Heart left ventricle (tissue), 13 donors: ENCODE measurements at regions not wholly inside any gene's neighbourhood (a gene's known extent, or its start where the extent isn't known, plus 50 kb on each side); places are given as distances from the start of the nearest gene placed in this dataset.

Experiments
- POLR2A ChIP-seq, 2 donors: fragments of 450-650 bp; IDR thresholded peaks; one replicate each; pipeline ENCODE4 v1.6.1; 2017; ENCODE audit warnings: antibody characterized with exemption in 2 of 2, mild to moderate bottlenecking in 2 of 2, moderate library complexity in 2 of 2
- TF ChIP-seq, protein P1 (sequence below), 12 donors: fragments of 200-600 bp; sonication (generic) in 4 of 12; IDR thresholded peaks; one replicate each; pipeline versions ENCODE4 v1.5.0 to v1.8.0; 2018 to 2022; ENCODE audit warnings: antibody characterized with exemption in 12 of 12, mild to moderate bottlenecking in 5 of 12
- donor health status: ischemic (EF 13 %, LVEDD 7.1; RV severe dilation, severe dysfunction).
- donor health status: DM: no; HTN: yes; CAD: no.
- donor health status: DM: no; HTN: no; CAD: no.
- donor health status: ischemic (EF 25% LVEDD 6.9; RV normal size, moderate dysfunction).
- donor health status: ischemic (EF 25% LVEDD 5.7; RV mildly dilated, moderate dysfunction).
- donor health status: ischemic (EF 35%, LVEDD 5.7; RV mildly dilated, moderate dysfunction).
- donor health status: nonischemic (EF 11% LVEDD 7.7; RV severe dilation, severe dysfunction).
- donor health status: DM: yes; HTN: yes; CAD: no.
- donor health status: PGD.
- donor health status: ischemic (EF 29% LVEDD 5.4; RV normal size, mild dysfunction).
- donor health status: nonischemic (EF 23%, LVEDD 6.1; RV moderate dilation, normal function).

DNA sequence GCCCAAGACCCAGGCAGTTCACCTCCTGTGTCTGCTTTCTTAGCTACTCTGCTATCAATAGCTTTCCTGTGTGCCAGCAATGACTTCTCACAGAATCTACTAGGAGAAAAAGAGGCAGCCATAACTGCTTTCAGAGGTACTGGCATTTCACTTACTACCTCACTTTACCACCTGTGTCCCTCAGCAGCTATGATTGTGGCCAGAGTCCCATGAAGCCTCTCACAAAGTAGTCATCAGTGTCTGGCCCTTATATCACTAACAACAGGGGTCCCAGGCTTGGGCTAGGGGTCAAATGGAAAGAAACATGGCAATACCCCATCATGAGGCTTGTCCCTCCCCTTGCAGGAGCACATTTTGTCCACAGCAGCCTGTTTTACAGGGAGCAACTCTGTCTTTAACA, 62.7 kb upstream of the EPS8L3 start:
- TF ChIP-seq, protein P1, sequence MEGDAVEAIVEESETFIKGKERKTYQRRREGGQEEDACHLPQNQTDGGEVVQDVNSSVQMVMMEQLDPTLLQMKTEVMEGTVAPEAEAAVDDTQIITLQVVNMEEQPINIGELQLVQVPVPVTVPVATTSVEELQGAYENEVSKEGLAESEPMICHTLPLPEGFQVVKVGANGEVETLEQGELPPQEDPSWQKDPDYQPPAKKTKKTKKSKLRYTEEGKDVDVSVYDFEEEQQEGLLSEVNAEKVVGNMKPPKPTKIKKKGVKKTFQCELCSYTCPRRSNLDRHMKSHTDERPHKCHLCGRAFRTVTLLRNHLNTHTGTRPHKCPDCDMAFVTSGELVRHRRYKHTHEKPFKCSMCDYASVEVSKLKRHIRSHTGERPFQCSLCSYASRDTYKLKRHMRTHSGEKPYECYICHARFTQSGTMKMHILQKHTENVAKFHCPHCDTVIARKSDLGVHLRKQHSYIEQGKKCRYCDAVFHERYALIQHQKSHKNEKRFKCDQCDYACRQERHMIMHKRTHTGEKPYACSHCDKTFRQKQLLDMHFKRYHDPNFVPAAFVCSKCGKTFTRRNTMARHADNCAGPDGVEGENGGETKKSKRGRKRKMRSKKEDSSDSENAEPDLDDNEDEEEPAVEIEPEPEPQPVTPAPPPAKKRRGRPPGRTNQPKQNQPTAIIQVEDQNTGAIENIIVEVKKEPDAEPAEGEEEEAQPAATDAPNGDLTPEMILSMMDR (IDR thresholded peaks at IDR 0.05): no peak
- no peak for TF ChIP-seq POLR2A (IDR thresholded peaks at IDR 0.05)
